AG10803 (cell line): ENCODE measurements at regions not wholly inside any gene's neighbourhood (a gene's known extent, or its start where the extent isn't known, plus 50 kb on each side); places are given as distances from the start of the nearest gene placed in this dataset.
"Not testable (repeated sequence)": the region's sequence is repeated elsewhere in the genome, so short reads cannot be mapped to it uniquely, and the experiment has no call there.

ENCODE experiments used
- DNase-seq: peaks from one replicate; pipeline ENCODE4 v3.0.0; 2010; ENCODE audit warnings: low read depth
- H3K4me3 ChIP-seq: 2 replicates; pipeline ENCODE4 v1.5.1; 2011; ENCODE audit warnings: mild to moderate bottlenecking, low read length, control low read depth
- CTCF ChIP-seq: conservative IDR thresholded peaks from 2 replicates; pipeline ENCODE4 v1.5.1; 2011; ENCODE audit warnings: mild to moderate bottlenecking, low read length, control low read depth, inconsistent platforms

GRCh38 chr9:135384226-135384625 lies 95.4 kb upstream of the PPP1R26 start:
- no peak overlapping the region for H3K4me3 ChIP-seq
- no peak for DNase-seq
- no peak for TF ChIP-seq CTCF

GRCh38 chr9:135384815-135385405 lies 94.7 kb upstream of the PPP1R26 start:
- not testable (repeated sequence) for H3K4me3 ChIP-seq, DNase-seq

GRCh38 chr9:135385793-135386192 lies 93.8 kb upstream of the PPP1R26 start:
- no peak for DNase-seq
- no peak for TF ChIP-seq CTCF
- H3K4me3 ChIP-seq = no peak overlapping the region

GRCh38 chr9:135387976-135388375 lies 91.6 kb upstream of the PPP1R26 start:
- H3K4me3 ChIP-seq = no peak overlapping the region
- no peak for DNase-seq
- TF ChIP-seq CTCF = no peak

GRCh38 chr9:135388530-135388929 lies 91.1 kb upstream of the PPP1R26 start:
- DNase-seq = no peak
- TF ChIP-seq CTCF = no peak
- H3K4me3 ChIP-seq = no peak overlapping the region

GRCh38 chr9:135391759-135392158 lies 87.8 kb upstream of the PPP1R26 start:
- no peak for TF ChIP-seq CTCF
- no peak for DNase-seq
- H3K4me3 ChIP-seq = no peak overlapping the region

GRCh38 chr9:135392511-135392910 lies 87.1 kb upstream of the PPP1R26 start:
- TF ChIP-seq CTCF = no peak
- no peak for DNase-seq
- H3K4me3 ChIP-seq = no peak overlapping the region

- no peak for DNase-seq
- no peak for TF ChIP-seq CTCF
- no peak overlapping the region for H3K4me3 ChIP-seq
Observed at GRCh38 chr9:135394131-135394530, 85.5 kb upstream of the PPP1R26 start.
